NCI-H1930 (cell line): ENCODE measurements at regions not wholly inside any gene's neighbourhood (a gene's known extent, or its start where the extent isn't known, plus 50 kb on each side); places are given as distances from the start of the nearest gene placed in this dataset.
"Not testable (repeated sequence)": the region's sequence is repeated elsewhere in the genome, so short reads cannot be mapped to it uniquely, and the experiment has no call there.

Source experiments
- DNase-seq, 2 experiments: peaks; one replicate each; lab custom pipeline; 2025; lab: John Stamatoyannopoulos, UW

GRCh38 chr15:60134609-60135008, 130.5 kb downstream of the FOXB1 start:
- no peak for DNase-seq

DNA sequence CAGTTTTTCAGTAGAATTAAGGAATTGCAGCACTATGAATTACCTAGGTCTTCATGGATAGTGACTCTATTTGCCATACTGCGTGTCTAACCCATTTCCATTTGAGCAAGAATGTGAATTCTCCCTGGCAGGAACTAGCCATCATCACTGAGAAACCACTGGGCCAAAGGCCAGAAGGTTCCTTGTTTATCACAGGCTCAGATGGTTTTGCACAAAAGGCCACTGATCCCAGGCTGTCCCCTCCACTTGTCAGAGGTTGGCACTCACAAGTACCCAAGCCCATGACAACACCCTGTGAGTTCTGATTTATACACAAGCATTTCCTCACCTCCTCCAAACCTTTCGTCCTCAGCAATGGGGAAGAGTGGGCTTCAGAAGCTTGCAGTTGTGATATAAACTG, 131.8 kb downstream of the FOXB1 start:
- DNase-seq: no peak

DNA sequence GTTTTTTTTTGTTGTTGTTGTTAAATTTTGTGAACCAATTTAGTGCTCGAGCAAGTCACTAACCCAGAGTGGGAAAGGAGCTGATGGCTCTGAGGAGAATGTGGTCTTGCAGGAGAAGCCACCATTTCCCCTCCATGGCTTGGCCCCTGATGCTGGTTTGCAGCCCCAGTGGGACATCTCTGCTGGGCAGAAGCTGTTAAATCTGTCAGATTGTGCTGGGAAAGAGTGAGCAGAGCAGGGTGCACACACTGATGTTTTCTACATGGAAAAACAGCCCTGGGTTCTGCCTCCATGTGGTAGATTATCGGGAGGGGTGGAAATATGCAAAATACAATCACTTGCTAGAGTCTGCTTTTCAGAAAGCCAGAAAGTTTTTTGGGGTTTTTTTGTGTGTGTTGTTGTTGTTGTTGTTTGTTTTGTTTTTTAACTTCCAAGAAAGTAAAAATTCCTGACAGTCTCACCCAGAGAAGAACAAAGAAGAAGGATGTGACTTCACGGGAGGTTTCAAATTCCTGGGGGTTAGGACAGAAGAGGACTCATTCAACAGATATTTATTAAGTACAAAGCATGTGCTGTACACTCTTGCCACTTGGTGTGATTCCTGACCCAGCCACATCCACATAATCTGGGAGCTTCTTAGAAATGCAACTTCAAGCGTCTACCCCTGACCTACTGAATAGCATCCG, 133.7 kb downstream of the FOXB1 start:
- no peak for DNase-seq

GRCh38 chr15:60138397-60138968, 134.4 kb downstream of the FOXB1 start:
- DNase-seq: no peak

- DNase-seq: no peak
Measured at GRCh38 chr15:60152386-60152785, 148.3 kb downstream of the FOXB1 start.

- no peak for DNase-seq
Measured at GRCh38 chr15:60154764-60155325, 150.7 kb downstream of the FOXB1 start.

DNA sequence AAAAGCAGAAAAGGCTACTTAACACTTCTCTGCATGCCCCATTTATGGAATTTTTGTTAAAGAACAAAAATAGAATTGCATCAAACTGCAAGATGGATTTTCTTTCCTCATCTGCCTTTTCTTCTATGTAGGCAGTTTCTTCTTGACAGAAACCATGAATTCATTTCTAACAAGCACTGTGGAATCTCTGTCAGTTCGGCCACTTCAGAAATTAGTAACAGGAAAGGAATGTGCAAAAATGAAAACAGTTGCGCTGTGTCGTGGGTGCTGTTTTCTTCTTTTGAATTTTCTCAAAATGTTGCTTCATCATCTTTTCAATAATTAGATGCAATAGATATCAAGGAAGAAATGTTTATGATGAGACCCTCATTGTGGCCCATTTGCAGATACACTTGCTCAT, 151.6 kb downstream of the FOXB1 start:
- DNase-seq: no peak

DNA sequence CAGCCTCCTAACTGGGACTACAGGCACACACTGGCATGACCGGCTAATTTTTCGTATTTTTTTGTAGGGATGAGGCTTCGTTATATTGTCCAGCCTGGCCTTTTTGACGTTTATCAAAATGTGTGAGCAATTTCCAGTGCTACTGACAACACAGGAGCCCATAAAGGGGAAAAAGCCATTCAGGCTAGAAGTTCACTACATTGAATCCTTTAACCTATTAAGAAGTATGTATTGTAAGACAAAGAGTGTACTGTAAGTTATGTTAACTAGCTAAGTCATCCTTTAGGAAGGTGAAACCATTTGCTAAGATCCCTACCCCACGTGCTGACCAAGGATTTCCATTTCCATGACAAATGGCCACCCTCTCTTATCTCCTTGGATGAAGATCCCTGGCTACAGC, 156.8 kb downstream of the FOXB1 start:
- DNase-seq: no peak

DNA sequence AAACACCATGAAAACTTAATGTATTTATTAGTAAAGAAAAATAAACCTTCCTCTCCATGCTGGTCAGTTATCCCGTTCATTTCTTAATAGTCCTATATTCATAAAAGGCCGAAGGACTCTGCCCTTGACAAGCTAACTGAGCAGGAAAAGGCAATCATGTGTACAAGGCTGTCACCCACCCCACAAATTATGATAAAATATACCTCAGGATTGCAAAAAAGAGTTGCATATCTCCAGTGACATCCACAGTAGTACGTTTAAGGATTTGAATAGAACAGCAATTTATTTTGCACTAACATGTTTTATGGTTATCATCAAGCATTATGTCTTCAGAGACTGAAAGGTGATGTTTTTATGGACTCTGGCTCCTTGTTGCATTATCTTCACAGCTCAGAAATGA, 157.6 kb downstream of the FOXB1 start:
- no peak for DNase-seq

DNA sequence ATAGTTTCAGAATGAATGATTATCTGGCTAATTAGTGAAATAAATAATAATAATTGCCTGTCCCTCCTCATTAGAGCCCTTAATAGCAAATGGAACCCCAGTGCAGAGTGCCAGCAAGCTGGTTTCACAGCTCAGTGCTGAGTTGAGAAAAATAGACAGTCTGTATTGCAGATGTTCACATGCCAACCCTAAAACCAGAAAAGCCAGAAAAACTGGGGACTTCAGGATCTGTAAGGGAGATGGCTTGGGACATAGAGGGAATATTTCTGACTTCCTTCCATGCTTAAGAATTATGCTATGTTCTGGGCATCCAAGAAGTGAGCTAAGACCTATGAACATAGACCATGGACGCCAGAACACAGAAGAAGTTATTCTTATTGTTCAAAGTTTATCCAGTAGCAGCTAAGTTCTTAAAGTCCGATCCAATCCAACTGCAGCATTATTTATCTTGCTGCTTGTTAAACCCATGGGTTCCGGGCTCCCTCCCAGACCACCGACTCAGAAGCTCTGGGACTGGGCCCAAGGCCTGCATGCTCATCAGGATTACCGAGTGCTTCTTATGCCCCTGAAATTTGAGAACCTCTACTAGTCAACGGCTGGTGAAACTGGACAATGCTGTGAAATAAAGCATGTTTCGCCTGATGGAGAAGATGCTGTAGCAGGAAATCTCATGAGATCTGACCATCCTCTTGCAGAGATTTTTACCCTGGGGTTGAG, 158.3 kb downstream of the FOXB1 start:
- no peak for DNase-seq

DNA sequence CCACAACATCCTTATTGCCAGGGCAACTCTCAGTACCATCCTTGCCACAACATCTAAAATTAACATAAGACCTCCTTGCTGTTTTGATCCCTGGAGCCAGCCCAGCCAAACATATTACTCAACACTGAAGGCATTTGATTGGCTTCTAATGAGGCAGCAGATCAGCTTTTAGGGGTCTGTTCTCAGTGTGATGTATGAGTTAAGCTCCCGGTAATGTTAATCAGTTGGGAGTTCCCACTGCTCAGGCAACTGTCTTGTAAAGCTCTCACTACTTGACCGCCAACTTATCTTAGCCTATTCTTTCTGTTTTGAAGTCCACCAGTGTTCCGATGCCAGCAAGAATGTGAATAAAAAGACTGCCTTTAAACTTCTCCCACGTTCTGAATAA, 158.9 kb downstream of the FOXB1 start:
- DNase-seq: no peak

DNA sequence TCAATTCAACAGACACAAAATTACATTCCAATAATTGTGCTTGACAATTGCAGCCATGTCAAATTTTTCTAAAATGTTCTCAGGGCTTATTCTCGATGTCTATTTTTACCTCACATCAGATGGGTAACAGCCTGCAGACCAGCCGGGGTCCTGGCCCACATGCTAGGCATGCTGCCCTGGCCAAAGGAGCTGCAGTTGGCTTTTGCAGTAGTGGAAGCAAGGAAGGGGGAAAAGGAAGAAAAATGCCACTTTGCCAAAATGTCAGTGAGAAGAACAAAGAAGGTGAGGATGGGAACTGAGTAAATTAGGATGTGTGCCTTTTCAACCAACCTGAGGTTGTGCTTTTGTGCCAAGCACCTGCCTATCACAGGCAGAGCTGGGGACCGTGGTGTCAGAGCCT, 161.0 kb downstream of the FOXB1 start:
- no peak for DNase-seq

- no peak for DNase-seq
Measured at GRCh38 chr15:60172143-60172542, 168.0 kb downstream of the FOXB1 start.

- DNase-seq: no peak
Measured at GRCh38 chr15:60179786-60180391, 175.8 kb downstream of the FOXB1 start.

GRCh38 chr15:60181957-60182356, 177.8 kb downstream of the FOXB1 start:
- not testable (repeated sequence) for DNase-seq

DNA sequence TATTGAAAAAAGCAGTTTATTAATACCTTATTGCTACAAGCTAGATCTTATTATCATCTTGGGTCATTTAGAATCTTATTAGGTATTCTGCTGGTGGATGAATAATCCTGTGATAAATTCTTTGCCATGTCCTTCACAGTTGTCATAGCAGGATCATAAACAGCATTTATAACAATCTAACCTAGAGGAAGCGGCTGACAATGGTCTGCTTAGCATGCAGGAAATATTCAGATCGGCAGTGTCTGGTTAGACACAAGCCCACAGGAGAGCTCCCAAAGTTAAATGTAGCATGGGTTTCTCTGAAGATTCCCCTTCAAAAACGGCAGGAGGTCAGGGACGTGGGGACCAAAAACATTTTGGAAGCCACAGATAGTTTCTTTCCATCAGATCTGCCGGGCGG, 179.3 kb downstream of the FOXB1 start:
- DNase-seq: no peak

GRCh38 chr15:60184579-60184978, 180.5 kb downstream of the FOXB1 start:
- DNase-seq: no peak

DNA sequence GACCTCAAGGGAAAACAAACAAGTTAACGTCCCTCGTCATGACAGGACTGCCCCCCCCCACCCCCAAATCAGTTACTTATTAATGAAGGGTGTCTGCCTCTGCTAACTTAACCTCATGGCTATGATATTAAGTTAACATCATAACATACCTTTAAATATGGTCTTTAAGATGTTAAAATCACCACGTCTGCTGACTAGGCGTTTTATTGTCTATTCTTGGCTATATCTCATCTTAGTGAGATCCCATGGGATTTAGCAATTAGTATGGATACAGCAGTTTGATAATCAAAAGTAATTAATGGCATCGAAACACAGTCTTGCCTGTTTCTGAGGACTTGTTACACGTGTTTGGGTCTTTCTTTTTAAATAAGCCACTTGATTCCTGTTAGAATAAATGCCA, 186.9 kb downstream of the FOXB1 start:
- no peak for DNase-seq

DNA sequence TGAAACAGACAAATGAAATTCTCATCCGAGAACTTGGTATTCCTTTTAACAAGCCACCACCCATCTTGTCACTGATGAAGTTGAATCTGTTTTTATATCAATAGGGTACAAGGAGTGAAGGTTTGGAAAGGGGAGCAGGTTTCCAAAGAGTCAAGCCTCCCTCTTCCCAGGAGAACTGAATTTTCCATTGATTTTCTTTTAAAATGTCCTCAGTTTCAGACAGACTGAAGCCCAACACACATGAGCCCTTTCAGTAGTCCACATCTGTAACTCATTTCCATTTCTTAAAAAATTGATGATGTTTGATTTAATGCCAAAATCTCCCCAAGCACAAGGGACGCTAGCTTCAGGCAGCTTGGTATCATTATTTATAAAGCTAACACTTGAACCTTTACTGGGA, 187.7 kb downstream of the FOXB1 start:
- no peak for DNase-seq

DNA sequence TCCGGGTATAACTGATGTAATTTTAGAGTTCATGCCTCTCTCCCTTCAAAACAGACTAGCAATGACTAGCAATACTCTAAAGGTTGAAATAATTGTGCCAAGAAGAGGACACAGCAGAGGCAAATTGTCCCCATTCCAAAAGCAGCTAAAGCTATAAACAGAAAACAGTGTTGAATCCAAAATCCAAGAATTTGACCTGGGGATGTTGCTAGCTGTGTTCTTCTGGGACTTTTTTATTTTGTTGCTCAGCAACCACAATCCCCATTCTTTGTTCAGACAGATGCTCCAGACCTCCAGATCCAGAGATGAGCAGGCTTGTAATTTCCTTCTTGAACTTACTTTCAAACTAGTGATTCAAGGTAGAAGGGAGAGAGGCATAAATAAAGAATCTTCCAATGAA, 191.5 kb downstream of the FOXB1 start:
- no peak for DNase-seq

GRCh38 chr15:60204131-60204885, 193.5 kb downstream of the ANXA2 start:
- no peak for DNase-seq

- no peak for DNase-seq
Measured at GRCh38 chr15:60208709-60209108, 189.1 kb downstream of the ANXA2 start.
